KMS-11 (cell line): ENCODE measurements at regions not wholly inside any gene's neighbourhood (a gene's known extent, or its start where the extent isn't known, plus 50 kb on each side); places are given as distances from the start of the nearest gene placed in this dataset.

ENCODE experiments used
- H2AFZ ChIP-seq: fragments of 200-600 bp; sonication (generic); 2 replicates; pipeline ENCODE4 v1.6.1; 2016; ENCODE audit warnings: antibody characterized with exemption, mixed run types, low read depth
- H3K27ac ChIP-seq: fragments of 200-600 bp; sonication (generic); 2 replicates; pipeline ENCODE4 v1.6.1; 2016; ENCODE audit warnings: mild to moderate bottlenecking, mixed run types
- H3K27me3 ChIP-seq: fragments of 200-600 bp; sonication (generic); 2 replicates; pipeline ENCODE4 v1.6.1; 2017; ENCODE audit warnings: mild to moderate bottlenecking, low read depth, mixed run types, moderate library complexity; ENCODE audit not compliant: insufficient read depth
- H3K36me3 ChIP-seq: fragments of 200-600 bp; sonication (generic); 2 replicates; pipeline ENCODE4 v1.6.1; 2017; ENCODE audit warnings: mild to moderate bottlenecking, mixed run types; ENCODE audit not compliant: insufficient read depth
- H3K4me1 ChIP-seq: fragments of 200-600 bp; sonication (generic); 2 replicates; pipeline ENCODE4 v1.6.1; 2016; ENCODE audit warnings: mild to moderate bottlenecking, low read depth, mixed run types; ENCODE audit not compliant: poor library complexity, severe bottlenecking
- H3K4me2 ChIP-seq: fragments of 200-600 bp; sonication (generic); 2 replicates; pipeline ENCODE4 v1.7.0; 2016; ENCODE audit warnings: mild to moderate bottlenecking, mixed run types
- H3K4me3 ChIP-seq: fragments of 200-600 bp; sonication (generic); IDR thresholded peaks from 2 replicates; pipeline ENCODE4 v1.6.1; 2017; ENCODE audit warnings: low read depth, low read length, mixed read lengths; ENCODE audit not compliant: insufficient read depth
- H3K79me2 ChIP-seq: fragments of 200-600 bp; sonication (generic); 2 replicates; pipeline ENCODE4 v1.6.1; 2016; ENCODE audit warnings: low read depth, mixed run types; ENCODE audit not compliant: insufficient read depth
- H3K9ac ChIP-seq: fragments of 200-600 bp; sonication (generic); 2 replicates; pipeline ENCODE4 v1.6.1; 2016; ENCODE audit warnings: mild to moderate bottlenecking, mixed run types
- H4K20me1 ChIP-seq: fragments of 200-600 bp; sonication (generic); 2 replicates; pipeline ENCODE4 v1.6.1; 2016; ENCODE audit warnings: mild to moderate bottlenecking, mixed run types; ENCODE audit not compliant: insufficient read depth
- CTCF ChIP-seq: fragments of 200-600 bp; sonication (generic); conservative IDR thresholded peaks from 2 replicates; pipeline ENCODE4 v1.6.1; 2017; ENCODE audit warnings: low read depth, mild to moderate bottlenecking, antibody characterized with exemption, low read length, moderate library complexity, mixed read lengths

- no peaks in the 10 kb centered on the region for H3K79me2 ChIP-seq
- H3K4me1 ChIP-seq = no peaks in the 10 kb centered on the region
- H3K9ac ChIP-seq = no peak overlapping the region
- TF ChIP-seq CTCF = no peak
- H3K36me3 ChIP-seq = no peaks in the 10 kb centered on the region
- no peaks in the 10 kb centered on the region for H4K20me1 ChIP-seq
- no peak overlapping the region for H3K4me2 ChIP-seq
- H3K27ac ChIP-seq = no peak overlapping the region
- no peak overlapping the region for H3K4me3 ChIP-seq
- no peaks in the 10 kb centered on the region for H3K27me3 ChIP-seq
- no peak overlapping the region for H2AFZ ChIP-seq
These were observed 411.6 kb upstream of the MAGEB18 start for GRCh38 chrX:25726539-25726938.

- no peak for TF ChIP-seq CTCF
- no peak overlapping the region for H3K27ac ChIP-seq
- no peak overlapping the region for H3K4me2 ChIP-seq
- H2AFZ ChIP-seq = no peak overlapping the region
- no peaks in the 10 kb centered on the region for H3K36me3 ChIP-seq
- no peaks in the 10 kb centered on the region for H4K20me1 ChIP-seq
- no peaks in the 10 kb centered on the region for H3K4me1 ChIP-seq
- H3K79me2 ChIP-seq = no peaks in the 10 kb centered on the region
- H3K27me3 ChIP-seq = no peaks in the 10 kb centered on the region
- no peak overlapping the region for H3K4me3 ChIP-seq
- no peak overlapping the region for H3K9ac ChIP-seq
These were observed 405.0 kb upstream of the MAGEB18 start for GRCh38 chrX:25733148-25733547.

- no peaks in the 10 kb centered on the region for H3K4me1 ChIP-seq
- no peak overlapping the region for H3K4me3 ChIP-seq
- H3K9ac ChIP-seq = no peak overlapping the region
- H3K27me3 ChIP-seq = no peaks in the 10 kb centered on the region
- TF ChIP-seq CTCF = no peak
- no peaks in the 10 kb centered on the region for H4K20me1 ChIP-seq
- no peak overlapping the region for H2AFZ ChIP-seq
- no peaks in the 10 kb centered on the region for H3K36me3 ChIP-seq
- no peaks in the 10 kb centered on the region for H3K79me2 ChIP-seq
- no peak overlapping the region for H3K4me2 ChIP-seq
- no peak overlapping the region for H3K27ac ChIP-seq
These were observed 400.6 kb upstream of the MAGEB18 start for GRCh38 chrX:25737540-25737939.

GRCh38 chrX:25742334-25742733 is 395.8 kb upstream of the MAGEB18 start:
- TF ChIP-seq CTCF = no peak
- no peak overlapping the region for H3K27ac ChIP-seq
- no peaks in the 10 kb centered on the region for H4K20me1 ChIP-seq
- no peak overlapping the region for H3K4me3 ChIP-seq
- no peak overlapping the region for H3K4me2 ChIP-seq
- no peaks in the 10 kb centered on the region for H3K79me2 ChIP-seq
- H3K36me3 ChIP-seq = no peaks in the 10 kb centered on the region
- no peaks in the 10 kb centered on the region for H3K27me3 ChIP-seq
- H3K9ac ChIP-seq = no peak overlapping the region
- no peaks in the 10 kb centered on the region for H3K4me1 ChIP-seq
- H2AFZ ChIP-seq = no peak overlapping the region

GRCh38 chrX:25754399-25754798 is 383.7 kb upstream of the MAGEB18 start:
- no peaks in the 10 kb centered on the region for H3K27me3 ChIP-seq
- H3K9ac ChIP-seq = no peak overlapping the region
- H2AFZ ChIP-seq = no peak overlapping the region
- H3K79me2 ChIP-seq = no peaks in the 10 kb centered on the region
- no peaks in the 10 kb centered on the region for H3K36me3 ChIP-seq
- no peak overlapping the region for H3K27ac ChIP-seq
- no peak overlapping the region for H3K4me3 ChIP-seq
- TF ChIP-seq CTCF = no peak
- no peaks in the 10 kb centered on the region for H3K4me1 ChIP-seq
- H4K20me1 ChIP-seq = no peaks in the 10 kb centered on the region
- no peak overlapping the region for H3K4me2 ChIP-seq
